IPS-18a (cell line): ENCODE measurements at regions not wholly inside any gene's neighbourhood (a gene's known extent, or its start where the extent isn't known, plus 50 kb on each side); places are given as distances from the start of the nearest gene placed in this dataset.

Source experiments
- H3K27ac ChIP-seq: one replicate; pipeline ENCODE4 v1.5.1; 2013; ENCODE audit warnings: low read length
- H3K27me3 ChIP-seq: one replicate; pipeline ENCODE4 v1.6.1; 2013; ENCODE audit warnings: mild to moderate bottlenecking, low read length; ENCODE audit not compliant: control insufficient read depth, insufficient read depth
- H3K36me3 ChIP-seq: one replicate; pipeline ENCODE4 v1.6.1; 2013; ENCODE audit warnings: low read depth, low read length; ENCODE audit not compliant: control insufficient read depth
- H3K4me1 ChIP-seq: one replicate; pipeline ENCODE4 v1.6.1; 2013; ENCODE audit warnings: low read depth, low read length; ENCODE audit not compliant: control insufficient read depth
- H3K4me3 ChIP-seq: one replicate; pipeline ENCODE4 v1.5.1; 2013; ENCODE audit warnings: low read length
- H3K9ac ChIP-seq: one replicate; pipeline ENCODE4 v1.6.1; 2013; ENCODE audit warnings: mild to moderate bottlenecking, low read length, moderate library complexity
- H3K9me3 ChIP-seq: one replicate; pipeline ENCODE4 v1.6.1; 2013; ENCODE audit warnings: low read depth, low read length; ENCODE audit not compliant: control insufficient read depth

DNA sequence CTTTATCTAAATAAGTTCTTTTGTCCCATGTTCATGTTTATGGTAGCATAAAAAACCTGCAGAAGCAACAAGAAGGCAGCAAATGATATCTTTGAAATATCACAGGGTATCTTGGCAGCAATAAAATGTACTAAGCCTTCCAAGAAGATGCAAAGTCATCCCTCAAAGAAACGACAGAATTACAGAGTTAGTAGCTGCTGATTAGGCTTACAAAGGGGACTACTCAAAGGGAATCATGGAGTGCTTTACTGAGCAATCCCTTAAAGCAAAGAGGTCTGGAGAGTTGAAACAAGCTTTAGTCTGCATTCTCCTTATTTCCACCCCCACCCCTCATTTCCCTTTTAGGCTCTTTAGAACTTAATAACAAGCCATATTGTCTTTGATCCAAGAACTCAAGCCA lies 935.0 kb downstream of the SQOR start:
- Histone ChIP-seq H3K4me1 (no peaks in the 10 kb centered on the region), H3K36me3 (no peaks in the 10 kb centered on the region)

DNA sequence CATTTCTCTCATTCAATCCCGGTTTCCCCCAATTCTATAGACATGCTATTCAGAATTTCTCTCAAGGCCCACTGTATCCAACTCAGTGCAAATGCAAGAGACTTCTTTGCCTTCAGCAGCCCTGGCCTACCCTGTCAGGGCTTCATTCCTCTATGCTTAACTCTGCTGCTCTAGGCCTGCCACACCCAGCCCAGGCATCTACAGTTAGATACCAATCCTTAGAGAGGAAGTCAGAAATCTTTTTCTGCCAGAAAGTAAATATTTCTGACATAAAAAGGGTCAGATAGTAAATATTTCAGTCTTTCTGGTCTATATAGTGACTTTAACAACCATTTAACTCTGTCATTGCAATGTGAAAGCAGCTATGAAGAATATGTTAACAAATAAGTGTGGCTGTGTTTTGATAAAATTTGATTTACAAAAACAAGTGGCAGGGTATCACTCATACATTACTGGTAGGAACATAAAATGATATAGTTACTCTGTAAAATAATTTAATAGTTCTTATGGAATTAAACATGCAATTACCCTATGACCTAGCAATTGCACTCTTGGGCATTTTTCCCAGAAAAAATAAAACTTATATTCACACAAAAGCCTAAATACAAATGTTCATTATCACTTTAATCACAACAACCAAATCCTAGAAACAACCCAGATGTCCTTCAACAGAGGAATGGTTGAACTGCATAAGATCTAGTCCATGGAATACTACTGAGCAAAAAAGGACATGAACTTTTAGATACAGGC lies 942.0 kb downstream of the SQOR start:
- Histone ChIP-seq H3K36me3 (no peaks in the 10 kb centered on the region), H3K9me3 (no peaks in the 10 kb centered on the region)

More for the DNA sequence above, 935.0 kb downstream of the SQOR start:
- no peak overlapping the region for H3K4me3 ChIP-seq
- H3K27ac ChIP-seq: no peak overlapping the region
- no peaks in the 10 kb centered on the region for H3K27me3 ChIP-seq
- no peak overlapping the region for H3K9ac ChIP-seq
- no peaks in the 10 kb centered on the region for H3K9me3 ChIP-seq

DNA sequence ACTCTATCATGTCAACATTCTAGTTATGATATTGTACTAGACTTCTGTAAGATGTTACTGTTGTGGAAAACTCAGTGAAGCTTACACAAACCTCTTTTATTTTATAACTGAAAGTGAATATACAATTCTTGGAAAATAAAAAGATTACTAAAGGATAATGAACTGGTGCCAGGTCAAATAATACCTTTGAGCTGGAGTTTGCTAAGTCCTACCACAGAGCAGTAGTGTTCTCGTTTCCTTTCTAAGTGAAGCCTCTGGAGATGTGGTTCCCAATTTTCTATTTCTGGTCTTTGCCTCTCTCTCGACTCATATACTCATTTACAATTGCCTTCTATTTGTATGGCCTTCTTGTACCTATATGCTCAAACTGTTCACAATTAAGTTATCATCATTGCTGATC lies 942.9 kb downstream of the SQOR start:
- no peaks in the 10 kb centered on the region for H3K4me1 ChIP-seq
- H3K9me3 ChIP-seq: no peaks in the 10 kb centered on the region
- no peaks in the 10 kb centered on the region for H3K27me3 ChIP-seq
- no peak overlapping the region for H3K4me3 ChIP-seq
- no peaks in the 10 kb centered on the region for H3K36me3 ChIP-seq
- H3K9ac ChIP-seq: no peak overlapping the region
- H3K27ac ChIP-seq: no peak overlapping the region

More for the DNA sequence above, 942.0 kb downstream of the SQOR start:
- Histone ChIP-seq H3K4me3 (no peak overlapping the region), H3K27ac (no peak overlapping the region), H3K27me3 (no peaks in the 10 kb centered on the region), H3K4me1 (no peaks in the 10 kb centered on the region), H3K9ac (no peak overlapping the region)

DNA sequence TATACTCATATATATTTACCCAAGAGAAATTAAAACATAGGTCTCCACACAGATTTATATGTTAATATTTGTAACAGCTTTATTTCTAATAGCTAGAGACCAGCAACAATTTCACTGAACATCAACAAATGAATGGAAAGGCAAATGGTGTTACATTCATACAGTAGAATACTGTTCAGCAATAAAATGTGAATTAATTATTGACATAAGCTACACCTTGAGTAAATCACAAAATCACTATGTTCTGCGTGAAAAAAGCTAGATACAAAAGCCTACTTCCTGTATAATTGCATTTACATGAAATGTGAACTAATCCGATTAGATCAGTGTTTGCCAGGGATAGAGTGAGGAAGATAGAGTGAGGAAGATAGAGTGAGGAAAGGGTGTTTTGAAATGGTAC lies 945.7 kb downstream of the SQOR start:
- H3K9me3 ChIP-seq: no peaks in the 10 kb centered on the region
- H3K27ac ChIP-seq: no peak overlapping the region
- H3K9ac ChIP-seq: no peak overlapping the region
- no peaks in the 10 kb centered on the region for H3K36me3 ChIP-seq
- no peaks in the 10 kb centered on the region for H3K4me1 ChIP-seq
- H3K4me3 ChIP-seq: no peak overlapping the region
- no peaks in the 10 kb centered on the region for H3K27me3 ChIP-seq

DNA sequence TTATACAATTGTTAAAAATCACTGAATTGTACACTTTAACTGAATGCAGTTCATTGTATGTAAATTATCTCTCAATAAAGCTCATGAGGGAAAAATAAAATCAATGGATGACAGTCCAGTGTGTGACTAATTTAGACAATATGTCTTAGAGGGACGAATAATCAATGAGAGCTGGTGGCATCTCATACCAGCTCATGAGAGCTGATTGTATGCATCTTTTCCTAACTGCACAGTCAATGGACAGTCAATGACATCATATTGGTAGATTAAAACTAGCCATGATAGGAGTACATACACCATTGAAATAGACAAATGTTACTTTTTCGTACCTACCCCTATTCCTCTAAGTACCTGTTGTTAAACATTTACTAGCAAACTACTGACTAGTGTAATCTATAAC lies 946.1 kb downstream of the SQOR start:
- H3K9ac ChIP-seq: no peak overlapping the region
- no peaks in the 10 kb centered on the region for H3K4me1 ChIP-seq
- H3K27me3 ChIP-seq: no peaks in the 10 kb centered on the region
- H3K36me3 ChIP-seq: no peaks in the 10 kb centered on the region
- no peaks in the 10 kb centered on the region for H3K9me3 ChIP-seq
- no peak overlapping the region for H3K4me3 ChIP-seq
- H3K27ac ChIP-seq: no peak overlapping the region

DNA sequence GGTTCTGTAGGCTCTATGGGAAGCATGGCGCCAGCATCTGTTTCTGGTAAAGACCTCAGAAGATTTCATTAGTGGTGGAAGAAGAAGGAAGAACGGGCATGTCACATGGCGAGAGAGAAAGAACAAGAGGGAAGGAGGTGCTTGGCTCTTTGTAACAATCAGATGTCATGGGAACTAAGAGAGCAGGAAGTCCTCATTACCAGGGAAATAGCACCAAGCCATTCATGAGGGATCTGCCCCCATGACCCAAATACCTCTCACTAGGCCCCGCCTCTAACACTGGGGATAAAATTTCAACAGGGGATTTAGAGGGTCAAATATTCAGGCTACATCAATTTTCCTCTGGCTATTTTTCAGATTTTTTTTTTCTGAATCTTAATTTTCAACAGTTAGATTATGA lies 954.3 kb downstream of the SQOR start:
- Histone ChIP-seq H3K9me3 (no peaks in the 10 kb centered on the region), H3K9ac (no peak overlapping the region), H3K36me3 (no peaks in the 10 kb centered on the region), H3K4me3 (no peak overlapping the region), H3K27ac (no peak overlapping the region), H3K4me1 (no peaks in the 10 kb centered on the region), H3K27me3 (no peaks in the 10 kb centered on the region)

DNA sequence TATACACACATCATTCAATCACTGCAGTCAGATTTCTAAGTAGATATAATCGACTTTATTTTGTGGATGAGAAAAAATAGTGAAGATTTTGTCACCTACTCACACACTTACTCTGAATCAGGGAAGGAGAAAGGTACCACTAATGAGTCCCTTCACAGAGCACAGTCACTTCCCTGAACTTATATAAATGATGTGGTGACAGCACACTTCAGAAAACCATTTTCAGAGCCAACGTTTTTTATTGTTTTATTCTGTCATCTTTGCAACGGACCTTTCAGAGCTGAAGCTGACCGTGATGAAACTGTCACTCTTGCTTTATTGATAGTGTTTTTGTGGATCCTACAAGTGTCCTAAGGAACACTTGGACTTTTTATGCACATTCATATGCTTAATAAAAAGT lies 956.6 kb downstream of the SQOR start:
- Histone ChIP-seq H3K9ac (no peak overlapping the region), H3K9me3 (no peaks in the 10 kb centered on the region), H3K4me1 (no peaks in the 10 kb centered on the region), H3K36me3 (no peaks in the 10 kb centered on the region), H3K27me3 (no peaks in the 10 kb centered on the region), H3K4me3 (no peak overlapping the region), H3K27ac (no peak overlapping the region)

DNA sequence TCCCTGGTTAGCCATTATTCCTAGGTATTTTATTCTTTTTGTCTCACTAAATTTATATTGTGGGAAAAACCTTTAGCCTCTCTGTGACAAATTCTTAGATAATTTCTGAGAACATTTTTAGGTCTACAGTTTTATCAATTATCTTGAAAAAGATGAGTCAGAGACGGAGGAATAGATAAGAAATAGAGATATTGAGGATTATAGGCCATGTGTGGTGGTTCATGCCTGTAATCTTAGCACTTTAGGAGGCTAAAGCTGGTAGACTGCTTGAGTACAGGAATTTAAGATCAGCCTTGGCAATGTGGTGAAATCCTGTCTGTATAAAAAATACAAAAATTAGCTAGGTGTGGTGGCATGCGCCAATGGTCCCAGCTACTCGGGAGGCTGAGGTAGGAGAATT lies 960.2 kb downstream of the SQOR start:
- H3K4me1 ChIP-seq: no peaks in the 10 kb centered on the region
- no peaks in the 10 kb centered on the region for H3K36me3 ChIP-seq
- H3K4me3 ChIP-seq: no peak overlapping the region
- no peaks in the 10 kb centered on the region for H3K9me3 ChIP-seq
- no peaks in the 10 kb centered on the region for H3K27me3 ChIP-seq
- no peak overlapping the region for H3K27ac ChIP-seq
- H3K9ac ChIP-seq: no peak overlapping the region

DNA sequence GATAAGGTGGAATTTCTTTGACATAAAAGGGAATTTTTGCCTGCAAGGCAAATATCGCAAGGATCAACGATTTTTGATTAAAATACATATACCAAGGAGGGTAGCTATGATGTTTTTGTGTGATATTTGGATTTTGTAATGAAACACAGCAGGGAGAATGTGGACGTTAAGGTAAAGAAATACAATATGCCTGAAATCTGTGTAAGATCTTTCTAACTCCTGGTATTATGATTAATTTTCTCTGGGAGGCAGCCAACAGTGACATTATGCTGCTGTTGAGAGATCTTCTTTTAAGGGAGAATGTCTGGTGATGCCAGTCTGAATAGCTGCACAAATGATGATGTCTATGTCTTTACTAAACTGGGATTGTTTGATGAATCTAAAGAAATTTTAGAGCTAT lies 972.2 kb downstream of the SQOR start:
- no peak overlapping the region for H3K9ac ChIP-seq
- no peaks in the 10 kb centered on the region for H3K36me3 ChIP-seq
- H3K9me3 ChIP-seq: no peaks in the 10 kb centered on the region
- no peaks in the 10 kb centered on the region for H3K4me1 ChIP-seq
- no peak overlapping the region for H3K4me3 ChIP-seq
- no peak overlapping the region for H3K27ac ChIP-seq
- H3K27me3 ChIP-seq: no peaks in the 10 kb centered on the region

DNA sequence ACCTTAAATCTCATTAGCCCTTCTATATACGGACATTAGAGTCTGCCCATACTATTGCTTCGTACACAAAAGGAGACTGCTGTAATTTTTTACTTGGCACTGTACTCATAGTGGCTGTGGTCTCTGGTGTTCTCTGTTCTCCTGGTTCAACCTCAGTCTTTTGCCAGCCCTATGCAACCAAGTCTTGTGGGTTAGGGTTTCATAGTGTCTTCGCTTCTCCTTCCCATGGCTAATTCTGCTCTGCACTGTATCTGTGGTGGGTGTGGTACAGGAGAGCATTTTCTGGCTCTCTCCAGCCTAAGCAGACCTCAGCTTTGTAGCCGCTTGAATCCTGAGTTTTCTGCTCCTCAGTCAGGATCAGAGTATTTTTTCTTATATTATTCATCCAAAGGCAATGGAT lies 981.2 kb downstream of the SQOR start:
- H3K9ac ChIP-seq: no peak overlapping the region
- no peaks in the 10 kb centered on the region for H3K4me1 ChIP-seq
- no peak overlapping the region for H3K27ac ChIP-seq
- H3K4me3 ChIP-seq: no peak overlapping the region
- H3K36me3 ChIP-seq: no peaks in the 10 kb centered on the region
- H3K27me3 ChIP-seq: no peaks in the 10 kb centered on the region
- no peaks in the 10 kb centered on the region for H3K9me3 ChIP-seq

DNA sequence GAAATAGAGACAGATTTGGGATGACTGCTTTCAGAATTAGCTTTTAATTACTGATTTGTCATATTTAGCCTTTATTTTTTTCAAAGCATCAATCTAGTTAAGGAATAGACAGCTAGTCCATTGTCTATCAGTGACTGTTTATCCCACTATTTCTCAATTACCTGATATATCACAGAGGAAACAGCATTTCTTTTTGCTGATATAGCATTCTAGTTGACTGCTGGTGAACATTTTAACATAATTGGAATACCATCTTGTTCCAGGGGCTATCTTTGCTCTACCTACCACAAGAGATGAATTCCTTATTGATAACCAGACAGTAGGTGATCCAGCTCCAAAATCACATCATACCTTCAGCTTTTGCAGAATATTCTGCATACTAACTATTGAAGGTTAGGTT lies 982.7 kb downstream of the SQOR start:
- Histone ChIP-seq H3K27ac (no peak overlapping the region), H3K27me3 (no peaks in the 10 kb centered on the region), H3K4me3 (no peak overlapping the region), H3K9ac (no peak overlapping the region), H3K4me1 (no peaks in the 10 kb centered on the region), H3K9me3 (no peaks in the 10 kb centered on the region), H3K36me3 (no peaks in the 10 kb centered on the region)

DNA sequence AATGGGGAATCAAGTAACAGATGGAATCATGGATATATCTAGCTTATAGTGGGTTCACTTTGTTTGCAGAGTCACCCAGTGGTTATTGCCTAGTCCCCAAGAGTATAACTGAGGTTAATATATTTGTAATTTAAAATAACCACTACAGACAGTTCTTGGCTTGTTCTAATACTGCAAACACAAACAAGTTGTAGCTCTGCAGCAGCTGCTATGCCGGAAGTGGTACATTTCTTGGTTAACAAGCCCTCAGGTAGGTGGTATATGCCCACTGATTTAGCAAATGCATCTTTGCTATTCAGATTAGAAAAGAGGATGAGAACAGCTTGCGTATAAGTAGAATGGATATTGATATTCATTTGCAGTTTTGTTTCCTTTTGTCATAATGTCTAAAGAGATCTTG lies 984.2 kb downstream of the SQOR start:
- no peaks in the 10 kb centered on the region for H3K9me3 ChIP-seq
- no peak overlapping the region for H3K4me3 ChIP-seq
- H3K9ac ChIP-seq: no peak overlapping the region
- no peaks in the 10 kb centered on the region for H3K4me1 ChIP-seq
- no peak overlapping the region for H3K27ac ChIP-seq
- H3K36me3 ChIP-seq: no peaks in the 10 kb centered on the region
- H3K27me3 ChIP-seq: no peaks in the 10 kb centered on the region
